ENCODE measurements at regions not wholly inside any gene's neighbourhood (a gene's known extent, or its start where the extent isn't known, plus 50 kb on each side); places are given as distances from the start of the nearest gene placed in this dataset.
A peak's percentile ranks its signal among the peaks of the same experiment; 100 is the strongest.
"Not testable (repeated sequence)": the region's sequence is repeated elsewhere in the genome, so short reads cannot be mapped to it uniquely, and the experiment has no call there.

- no peak for TF ChIP-seq CTCF (IDR thresholded peaks at IDR 0.05)
- no peak for DNase-seq (ENCODE audit: extremely low spot score, unreplicated experiment)
- Mint-ChIP-seq H3K4me1 (ENCODE audit: unreplicated experiment) (peaks cover 6% of the 10 kb centered on the region), H3K9me3 (ENCODE audit: unreplicated experiment) (peaks cover 5% of the 10 kb centered on the region), H3K36me3 (ENCODE audit: unreplicated experiment) (no peaks in the 10 kb centered on the region), H3K4me3 (ENCODE audit: unreplicated experiment) (no peak overlapping the region), H3K27me3 (ENCODE audit: unreplicated experiment) (no peaks in the 10 kb centered on the region), H3K27ac (ENCODE audit: unreplicated experiment) (no peak overlapping the region)
Observed at GRCh38 chr12:42725809-42726208, 136.3 kb upstream of the PRICKLE1 start.

- TF ChIP-seq CTCF (IDR thresholded peaks at IDR 0.05), result no peak
- Mint-ChIP-seq H3K9me3 (ENCODE audit: unreplicated experiment) (peaks cover 21% of the 10 kb centered on the region), H3K27me3 (ENCODE audit: unreplicated experiment) (no peaks in the 10 kb centered on the region), H3K36me3 (ENCODE audit: unreplicated experiment) (peaks cover 5% of the 10 kb centered on the region), H3K4me1 (ENCODE audit: unreplicated experiment) (peaks cover 20% of the 10 kb centered on the region), H3K27ac (ENCODE audit: unreplicated experiment) (peak overlapping the region; percentile 64), H3K4me3 (ENCODE audit: unreplicated experiment) (no peak overlapping the region)
- no peak for DNase-seq (ENCODE audit: extremely low spot score, unreplicated experiment)
Observed at GRCh38 chr12:42716491-42716891, 126.9 kb upstream of the PRICKLE1 start.

- H3K4me3 Mint-ChIP-seq (ENCODE audit: unreplicated experiment); DNase-seq (ENCODE audit: extremely low spot score, unreplicated experiment); H3K27me3 Mint-ChIP-seq (ENCODE audit: unreplicated experiment); H3K27ac Mint-ChIP-seq (ENCODE audit: unreplicated experiment): not testable (repeated sequence)
- H3K9me3 Mint-ChIP-seq (ENCODE audit: unreplicated experiment), result peaks cover 39% of the 10 kb centered on the region
- H3K4me1 Mint-ChIP-seq (ENCODE audit: unreplicated experiment), result peaks cover 24% of the 10 kb centered on the region
- peaks cover 14% of the 10 kb centered on the region for H3K36me3 Mint-ChIP-seq (ENCODE audit: unreplicated experiment)
Observed at GRCh38 chr12:42713566-42713965, 124.0 kb upstream of the PRICKLE1 start.

GRCh38 chr12:42708374-42708773, 118.8 kb upstream of the PRICKLE1 start:
- H3K4me3 Mint-ChIP-seq (ENCODE audit: unreplicated experiment); DNase-seq (ENCODE audit: extremely low spot score, unreplicated experiment); H3K27me3 Mint-ChIP-seq (ENCODE audit: unreplicated experiment); H3K4me1 Mint-ChIP-seq (ENCODE audit: unreplicated experiment); H3K27ac Mint-ChIP-seq (ENCODE audit: unreplicated experiment): not testable (repeated sequence)
- H3K36me3 Mint-ChIP-seq (ENCODE audit: unreplicated experiment), result peaks cover 10% of the 10 kb centered on the region
- H3K9me3 Mint-ChIP-seq (ENCODE audit: unreplicated experiment), result peaks cover 24% of the 10 kb centered on the region

- Mint-ChIP-seq H3K4me1 (ENCODE audit: unreplicated experiment) (peaks cover 10% of the 10 kb centered on the region), H3K27ac (ENCODE audit: unreplicated experiment) (no peak overlapping the region), H3K9me3 (ENCODE audit: unreplicated experiment) (peaks cover 20% of the 10 kb centered on the region), H3K4me3 (ENCODE audit: unreplicated experiment) (no peak overlapping the region), H3K36me3 (ENCODE audit: unreplicated experiment) (peaks cover 10% of the 10 kb centered on the region), H3K27me3 (ENCODE audit: unreplicated experiment) (peaks cover 5% of the 10 kb centered on the region)
- TF ChIP-seq CTCF (IDR thresholded peaks at IDR 0.05), result no peak
- DNase-seq (ENCODE audit: extremely low spot score, unreplicated experiment), result no peak
Observed at GRCh38 chr12:42707312-42708226, 118.0 kb upstream of the PRICKLE1 start.

- TF ChIP-seq CTCF (IDR thresholded peaks at IDR 0.05), result no peak
- peaks cover 5% of the 10 kb centered on the region for H3K27me3 Mint-ChIP-seq (ENCODE audit: unreplicated experiment)
- H3K27ac Mint-ChIP-seq (ENCODE audit: unreplicated experiment), result peak overlapping the region; percentile 67
Observed at GRCh38 chr12:42706321-42706720, 116.8 kb upstream of the PRICKLE1 start.

More at GRCh38 chr12:42706321-42706720, 116.8 kb upstream of the PRICKLE1 start:
- DNase-seq (ENCODE audit: extremely low spot score, unreplicated experiment), result no peak
- peaks cover 10% of the 10 kb centered on the region for H3K4me1 Mint-ChIP-seq (ENCODE audit: unreplicated experiment)
- H3K36me3 Mint-ChIP-seq (ENCODE audit: unreplicated experiment), result peaks cover 8% of the 10 kb centered on the region
- no peak overlapping the region for H3K4me3 Mint-ChIP-seq (ENCODE audit: unreplicated experiment)
- H3K9me3 Mint-ChIP-seq (ENCODE audit: unreplicated experiment), result peaks cover 17% of the 10 kb centered on the region

All from osteocyte (in vitro differentiated cells).